Middle frontal gyrus (tissue), 1 donor: ENCODE measurements at regions not wholly inside any gene's neighbourhood (a gene's known extent, or its start where the extent isn't known, plus 50 kb on each side); places are given as distances from the start of the nearest gene placed in this dataset.

Experiments
- DNase-seq: peaks from one replicate; pipeline ENCODE4 v3.0.0-alpha.2; 2015; ENCODE audit warnings: low spot score; ENCODE audit errors: extremely low spot score

DNA sequence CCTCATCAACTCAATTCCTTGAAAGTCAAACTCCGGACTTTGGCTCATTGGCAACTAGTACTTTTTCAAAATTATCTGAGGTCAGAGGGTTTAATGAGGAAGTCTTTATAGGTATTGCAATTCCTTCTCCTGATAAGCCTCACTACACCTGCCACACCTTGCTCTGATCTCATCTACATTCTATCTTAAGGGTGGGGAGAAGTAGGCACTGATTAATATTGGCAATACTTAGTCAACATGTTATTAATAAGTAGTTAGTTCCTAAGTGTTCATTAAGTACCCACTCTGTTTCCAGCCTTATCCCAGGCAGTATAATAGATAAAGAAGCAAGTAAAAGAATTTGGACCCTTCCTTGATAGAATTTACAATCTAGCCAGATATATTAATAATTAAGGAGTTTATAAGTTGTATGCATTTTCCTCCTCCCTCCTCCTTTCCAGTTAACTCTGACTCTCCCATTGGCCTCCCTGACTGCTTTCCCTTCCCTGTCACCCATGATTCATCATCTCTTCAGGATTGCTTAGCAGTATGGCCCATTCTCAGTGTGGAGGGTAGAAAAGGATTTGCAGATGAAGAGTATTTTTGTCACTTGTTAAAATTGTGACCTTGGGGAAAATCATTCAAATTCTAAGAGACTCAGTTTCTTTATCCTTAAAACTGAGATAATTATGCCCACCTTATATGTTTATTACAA is 231.0 kb upstream of the ATP2B1 start:
- no peak for DNase-seq

DNA sequence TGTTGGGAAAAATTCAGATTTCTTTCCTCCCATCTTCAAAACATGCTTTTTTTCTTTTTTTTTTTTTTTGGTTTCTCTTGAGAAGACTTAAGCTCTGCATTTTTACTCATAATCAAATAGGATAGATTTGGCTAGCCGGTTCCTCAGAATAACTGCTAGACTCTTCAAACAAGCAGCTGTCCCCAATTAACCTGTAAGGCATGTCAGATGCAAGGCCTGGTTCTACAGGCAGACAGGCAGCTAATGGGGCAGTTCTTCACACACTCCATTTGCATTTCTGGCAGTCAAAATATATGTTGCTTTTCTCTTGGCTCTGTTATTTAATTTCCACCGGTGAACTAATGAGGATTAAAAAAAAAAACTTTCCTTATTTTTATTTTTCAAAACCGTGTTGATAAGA is 228.0 kb upstream of the ATP2B1 start:
- no peak for DNase-seq

DNA sequence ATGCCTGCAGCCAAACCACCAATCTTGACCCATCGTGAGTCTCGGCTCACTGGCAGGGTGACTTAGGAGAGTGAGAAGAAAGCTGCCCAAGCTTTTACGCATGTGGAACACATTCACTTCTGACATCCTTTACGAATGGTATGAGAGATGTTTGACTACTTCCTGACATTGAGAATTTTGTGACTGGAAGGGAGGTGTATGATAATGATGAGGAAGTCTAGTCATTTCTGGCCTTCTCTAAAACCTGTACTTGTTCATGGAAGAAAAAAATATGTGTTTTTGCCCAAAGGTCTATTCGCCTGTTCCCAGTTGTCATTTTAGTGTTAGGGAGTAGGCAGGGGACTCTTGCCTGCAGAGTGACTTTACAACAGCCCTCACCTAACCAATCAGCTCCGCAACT is 227.2 kb upstream of the ATP2B1 start:
- no peak for DNase-seq

DNA sequence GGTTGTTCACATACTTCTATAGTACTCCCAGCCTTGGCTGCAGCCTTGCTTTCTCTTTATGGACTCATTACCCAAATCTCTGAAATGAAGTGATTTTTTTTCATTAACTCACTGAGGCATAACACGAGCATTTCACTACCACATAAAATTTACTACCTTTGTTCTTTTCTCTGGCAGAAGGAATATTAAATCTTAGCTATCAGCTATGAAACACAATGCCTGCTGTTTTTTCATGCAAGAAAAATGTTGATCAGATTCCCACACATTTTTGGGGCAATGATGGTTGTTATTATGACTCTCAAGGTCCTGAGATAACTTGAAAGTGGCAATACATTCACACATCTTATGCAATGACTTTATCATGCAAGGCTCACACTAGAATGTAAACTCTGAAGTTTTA is 225.3 kb upstream of the ATP2B1 start:
- no peak for DNase-seq

DNA sequence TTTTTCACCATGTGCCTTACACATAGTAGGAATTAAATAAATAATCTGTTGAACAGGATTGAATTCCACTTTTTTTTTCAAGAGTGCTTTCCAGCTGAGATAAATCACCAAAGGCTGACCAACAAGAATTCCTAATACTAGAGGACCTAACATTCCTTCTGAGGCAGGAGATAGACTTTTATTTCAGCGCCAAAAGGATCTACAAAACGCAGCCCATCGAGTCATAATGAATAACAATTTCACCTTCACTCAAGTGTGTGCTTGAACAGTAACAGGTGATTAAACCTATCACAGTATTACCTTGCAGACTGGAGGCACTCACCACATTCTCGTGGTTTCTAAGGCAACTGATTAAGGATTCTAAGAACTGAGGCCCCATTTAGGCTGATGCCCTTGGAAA is 224.3 kb upstream of the ATP2B1 start:
- DNase-seq: no peak

DNA sequence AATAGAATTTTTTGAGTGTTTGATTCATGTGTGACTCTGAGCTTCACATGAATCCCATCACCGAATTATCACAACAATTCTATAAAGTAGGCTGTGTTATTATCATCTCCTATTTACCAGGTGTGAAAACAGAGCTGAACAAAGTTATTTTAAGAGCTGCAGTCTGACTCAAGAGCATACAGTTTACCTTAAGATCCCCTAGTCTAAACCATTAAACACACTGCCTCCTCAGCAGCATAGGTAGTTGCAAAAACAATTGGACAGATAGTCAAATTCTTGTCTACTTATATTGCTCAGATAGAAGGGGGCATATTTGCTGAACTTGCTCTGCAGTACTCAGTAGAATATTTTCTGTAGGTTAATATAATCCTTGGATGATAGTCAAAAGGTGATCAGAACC is 219.8 kb upstream of the ATP2B1 start:
- DNase-seq: no peak

DNA sequence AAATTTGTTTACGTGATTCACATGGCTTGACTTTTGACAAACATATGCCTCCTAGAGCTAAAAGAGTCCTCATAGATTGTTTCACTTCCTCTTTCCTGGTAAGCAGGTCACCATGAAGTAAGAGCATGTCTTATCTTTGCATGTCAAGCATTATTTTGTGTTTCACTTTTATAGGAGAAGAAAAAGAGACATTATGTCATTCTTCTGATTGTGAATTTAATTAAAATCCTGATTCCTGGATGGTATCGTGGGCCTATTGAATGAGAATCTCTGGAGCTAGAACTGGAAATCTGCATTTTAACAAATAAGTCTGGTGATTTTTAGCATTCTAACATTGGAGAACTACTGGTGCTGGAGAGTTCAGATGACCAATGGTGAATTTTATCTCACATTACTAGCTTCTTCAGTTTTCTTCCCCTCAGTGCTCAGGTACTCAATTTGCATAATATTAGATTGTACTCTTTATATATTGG is 218.6 kb upstream of the ATP2B1 start:
- DNase-seq: no peak

DNA sequence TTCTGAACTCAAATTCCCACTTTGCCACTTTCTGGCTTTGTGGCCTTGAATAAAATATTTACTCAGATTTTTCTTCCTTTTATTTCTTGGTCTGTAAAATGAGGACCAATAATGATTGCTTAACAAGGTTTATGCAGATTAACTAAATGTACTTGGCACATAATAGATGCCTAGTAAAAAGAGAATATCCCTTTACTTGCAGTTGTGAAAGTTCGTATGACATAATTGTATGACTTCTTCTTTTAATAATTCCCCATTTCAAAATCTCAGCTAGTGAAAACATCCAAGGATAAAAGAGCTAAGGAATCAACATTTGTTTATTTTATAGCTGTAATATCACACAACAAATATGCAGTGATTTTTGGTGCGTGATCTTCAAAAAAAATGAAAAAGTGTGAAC is 215.6 kb upstream of the ATP2B1 start:
- no peak for DNase-seq

DNA sequence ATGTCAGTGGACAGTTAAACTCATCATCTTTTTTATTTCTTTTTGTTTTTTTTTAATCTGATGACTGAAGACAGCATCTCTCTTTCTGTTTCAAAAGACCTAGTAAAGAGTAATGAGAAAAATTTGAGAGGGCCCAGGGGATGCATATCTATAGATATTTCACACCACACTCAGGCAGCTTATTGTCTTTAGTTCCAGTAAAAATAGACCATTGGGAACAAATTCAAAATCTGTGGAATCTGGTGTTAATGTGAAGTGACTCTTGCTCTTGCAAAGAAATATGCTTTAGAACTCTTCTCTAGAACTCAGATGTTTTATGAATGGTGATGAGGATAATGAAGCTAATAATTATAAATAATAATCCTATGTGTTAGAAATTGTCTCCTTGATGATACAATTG is 214.5 kb upstream of the ATP2B1 start:
- DNase-seq: no peak

DNA sequence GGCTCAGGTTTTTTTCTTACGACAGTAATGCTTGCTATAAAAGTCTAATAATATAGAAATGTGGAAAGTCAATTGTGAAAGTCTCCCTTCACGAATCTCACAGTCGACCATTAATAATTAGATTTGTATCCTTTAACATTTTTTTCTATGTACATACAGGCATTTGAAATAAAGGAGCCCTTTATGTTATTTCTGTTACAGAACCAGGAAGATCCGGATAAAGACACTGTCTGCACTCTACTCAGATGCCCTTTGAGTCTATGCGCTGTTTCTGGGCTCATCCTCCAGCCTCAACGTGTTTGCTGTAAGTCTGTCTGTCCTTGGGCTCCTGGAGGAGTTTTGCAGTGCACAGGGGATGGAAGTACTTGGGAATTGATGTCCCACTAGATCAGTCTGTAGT is 212.2 kb upstream of the ATP2B1 start:
- DNase-seq: no peak

DNA sequence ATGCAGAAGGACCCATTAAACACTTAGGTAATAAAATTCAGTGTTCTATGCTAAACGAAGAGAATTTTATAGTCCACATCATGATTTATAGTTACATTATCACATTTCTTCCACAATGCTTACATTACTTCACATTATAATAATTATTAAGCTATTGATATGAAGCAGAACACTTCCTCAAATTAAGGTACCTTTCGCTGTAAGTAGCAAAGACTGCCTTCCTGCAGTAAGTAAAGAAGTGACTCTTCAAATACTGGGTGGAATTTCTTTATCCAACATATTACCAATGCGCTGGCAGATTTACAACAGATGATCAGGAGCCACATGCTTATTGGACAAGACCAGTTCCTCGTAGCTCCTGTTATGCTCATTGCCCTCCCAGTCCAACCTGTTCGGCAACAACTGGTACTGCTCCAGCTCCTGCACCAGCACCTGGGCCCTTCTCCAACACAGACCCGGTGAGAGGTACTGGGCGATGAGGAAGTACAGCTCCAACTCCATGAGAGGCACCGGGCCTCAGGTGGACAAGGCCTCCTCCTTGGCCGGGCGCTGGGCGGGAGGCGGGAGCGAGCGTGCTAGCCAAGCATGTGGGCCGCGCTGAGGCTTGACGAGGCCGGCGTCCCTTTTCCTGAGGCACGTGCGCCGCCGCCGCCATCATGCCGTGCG is 210.7 kb upstream of the ATP2B1 start:
- DNase-seq: no peak

DNA sequence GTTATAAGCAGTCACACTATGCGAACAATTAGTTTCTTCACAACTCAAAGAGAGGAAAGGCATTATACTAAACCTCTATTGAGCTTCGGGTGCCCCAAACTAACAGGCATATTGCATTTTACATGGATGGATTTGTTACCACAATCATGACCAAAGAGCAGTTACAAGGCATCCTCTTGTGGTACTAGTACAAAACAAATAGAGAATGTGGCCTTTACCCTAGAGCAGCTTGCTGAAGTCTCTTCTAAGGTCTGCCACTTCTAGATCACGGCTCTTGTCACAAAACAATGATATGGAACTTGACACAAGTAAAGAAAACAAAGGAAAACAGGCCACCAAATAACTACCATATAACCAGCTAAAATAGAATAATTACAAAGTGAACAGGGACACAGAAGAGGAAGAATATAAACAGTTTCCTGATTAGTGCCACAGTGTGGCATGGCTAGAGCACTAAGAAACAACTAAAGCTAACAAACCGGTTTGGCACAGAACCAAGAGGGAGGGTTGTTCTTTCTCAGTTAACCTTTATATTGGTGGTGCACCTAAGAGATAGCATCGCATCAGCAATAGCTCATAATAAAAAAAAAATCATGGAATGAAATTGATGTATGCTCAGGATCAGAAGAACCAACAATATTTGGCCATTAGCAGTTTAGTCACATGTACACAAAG is 209.7 kb upstream of the ATP2B1 start:
- DNase-seq: no peak

DNA sequence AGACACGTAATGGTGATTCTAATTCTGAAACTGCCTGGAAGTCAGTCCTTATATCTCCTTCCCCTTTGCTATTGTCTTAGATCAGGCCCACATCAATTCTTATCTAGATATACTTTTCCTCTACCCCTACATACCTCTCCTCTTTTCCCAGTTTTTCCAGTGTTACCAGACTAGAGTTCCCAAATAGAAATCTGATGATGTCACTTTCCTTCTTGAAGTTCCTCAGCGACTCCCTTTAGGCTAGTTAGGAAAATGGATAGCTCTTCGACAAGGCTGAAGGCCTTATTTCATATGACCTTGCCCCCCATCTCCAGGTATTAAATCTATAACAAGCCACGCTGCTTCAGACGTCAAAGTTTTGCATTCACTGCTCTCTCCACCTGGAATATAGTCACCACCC is 201.1 kb upstream of the ATP2B1 start:
- DNase-seq: no peak

DNA sequence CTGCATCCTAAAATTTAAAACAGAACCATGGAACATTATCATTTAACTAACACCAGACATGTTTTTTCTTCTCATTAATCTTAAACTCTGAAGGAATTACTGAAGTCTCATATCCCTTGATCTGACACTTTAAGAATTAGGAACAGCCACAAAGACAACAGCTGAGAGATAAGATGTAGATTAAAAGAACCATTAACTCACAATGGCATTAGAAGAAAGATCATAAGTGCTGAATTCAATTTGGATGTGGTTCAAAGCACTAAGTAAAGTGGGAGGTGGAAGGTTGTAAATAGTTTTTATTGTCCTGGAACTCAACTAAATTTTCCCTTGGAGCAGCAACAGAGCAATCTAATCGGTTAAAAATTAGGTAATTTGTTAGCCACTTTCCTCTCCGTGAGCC is 199.0 kb upstream of the ATP2B1 start:
- DNase-seq: no peak

DNA sequence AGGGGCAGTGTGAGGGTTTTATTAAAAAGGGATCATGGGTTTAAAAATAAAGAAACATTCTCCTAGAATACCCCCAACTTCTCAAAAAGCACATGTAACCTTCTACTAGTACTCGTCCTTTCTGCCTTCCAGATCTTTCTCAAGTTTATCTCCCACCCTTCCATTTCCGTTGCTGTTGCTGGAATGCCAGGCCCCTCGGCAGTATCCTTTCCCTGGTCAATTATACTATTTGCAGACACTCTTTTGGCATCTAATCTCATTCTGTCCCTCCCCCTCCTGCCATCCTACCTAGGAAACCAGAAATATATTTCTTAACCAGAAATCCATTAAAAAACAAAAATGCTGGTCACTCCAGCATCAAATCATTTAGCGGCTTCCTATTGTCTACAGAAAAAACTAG is 198.2 kb upstream of the ATP2B1 start:
- no peak for DNase-seq

DNA sequence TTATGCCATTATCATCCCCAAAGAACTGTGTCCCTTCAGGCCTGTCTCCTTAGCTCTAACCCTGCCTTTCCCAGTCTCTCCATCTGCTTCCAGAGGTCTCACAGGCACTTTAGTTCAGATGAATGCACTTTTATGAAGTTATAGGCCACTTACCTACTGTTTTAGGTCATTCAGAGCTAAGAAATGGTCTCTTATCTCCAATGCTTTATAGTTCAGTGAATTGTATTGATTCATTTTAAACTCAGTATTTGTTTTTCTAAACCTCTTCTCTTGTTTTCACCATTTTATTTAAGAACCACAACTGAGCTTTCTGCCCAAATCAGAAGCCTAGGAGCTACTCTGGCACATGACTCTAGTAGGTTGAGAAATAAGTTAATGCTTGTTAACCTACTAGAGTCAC is 197.5 kb upstream of the ATP2B1 start:
- DNase-seq: no peak

DNA sequence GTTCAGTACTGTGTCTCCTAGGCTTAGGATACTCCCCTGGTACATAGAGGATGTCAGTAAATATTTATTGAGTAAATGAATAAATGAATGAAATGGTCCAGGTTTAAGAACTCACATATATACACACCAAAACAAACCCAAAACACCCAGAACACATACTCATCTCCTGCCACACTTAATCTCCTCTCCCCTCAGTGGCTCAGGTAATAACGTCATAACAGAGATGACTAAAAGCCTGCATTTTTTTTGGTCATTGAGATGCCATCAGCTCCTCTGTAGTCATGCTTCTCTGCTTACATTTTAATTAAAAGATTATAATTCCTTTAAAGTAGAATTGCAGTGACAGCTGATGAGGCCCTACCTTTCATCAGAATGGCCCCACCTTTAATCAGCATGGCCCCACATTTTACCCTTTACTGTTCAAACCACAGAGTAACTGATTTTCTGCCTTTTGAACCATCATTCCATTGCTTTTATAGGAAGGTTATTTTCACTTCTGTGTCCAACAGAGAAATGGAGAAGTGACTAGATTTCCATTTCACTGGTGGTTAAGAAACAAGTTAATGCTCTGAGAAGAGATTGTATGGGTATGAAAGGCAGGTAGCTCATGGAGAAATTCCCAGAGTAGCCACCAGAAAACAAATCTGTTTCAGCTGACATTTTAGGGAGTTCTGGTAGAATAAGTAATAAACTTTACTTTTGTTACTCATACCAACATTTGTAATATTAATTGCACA is 193.4 kb upstream of the ATP2B1 start:
- no peak for DNase-seq

DNA sequence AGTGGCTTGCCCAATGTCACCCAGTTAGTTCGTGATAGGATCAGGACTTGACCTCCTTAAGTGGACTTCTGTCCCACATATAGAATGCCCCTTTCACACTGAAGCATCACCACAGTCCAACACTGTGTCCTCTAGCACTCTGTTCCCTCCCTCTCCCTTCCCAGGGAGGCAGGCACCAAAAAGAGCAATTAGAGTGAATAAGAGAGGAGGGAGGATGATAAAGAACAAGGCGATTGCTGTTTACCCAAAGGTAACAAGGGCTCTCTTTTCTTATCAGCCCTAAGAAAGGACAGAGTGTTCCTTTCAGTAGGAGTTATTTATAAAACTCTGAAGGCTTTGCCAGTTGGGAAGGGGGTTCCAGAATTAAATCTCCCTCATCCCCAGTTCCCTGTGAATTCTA is 192.7 kb upstream of the ATP2B1 start:
- DNase-seq: no peak

DNA sequence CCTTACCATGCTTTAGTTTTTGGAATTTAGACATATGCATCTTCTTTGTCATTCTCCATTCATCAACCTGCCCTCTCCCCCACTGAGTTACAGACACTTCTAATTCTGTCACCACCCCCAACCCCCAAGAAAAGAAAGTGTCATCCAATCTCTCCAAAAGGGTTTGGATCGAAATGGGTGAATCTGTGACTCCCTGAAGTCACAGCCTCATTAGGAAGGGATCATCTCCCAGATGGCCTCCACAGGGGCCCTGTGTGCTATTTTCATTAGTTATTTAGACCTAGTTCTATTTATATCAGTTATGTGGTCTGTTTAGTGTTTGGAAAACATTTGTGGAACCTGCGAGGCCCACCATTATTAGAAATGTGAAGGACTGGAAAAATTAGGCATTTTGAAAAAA is 191.0 kb upstream of the ATP2B1 start:
- no peak for DNase-seq

DNA sequence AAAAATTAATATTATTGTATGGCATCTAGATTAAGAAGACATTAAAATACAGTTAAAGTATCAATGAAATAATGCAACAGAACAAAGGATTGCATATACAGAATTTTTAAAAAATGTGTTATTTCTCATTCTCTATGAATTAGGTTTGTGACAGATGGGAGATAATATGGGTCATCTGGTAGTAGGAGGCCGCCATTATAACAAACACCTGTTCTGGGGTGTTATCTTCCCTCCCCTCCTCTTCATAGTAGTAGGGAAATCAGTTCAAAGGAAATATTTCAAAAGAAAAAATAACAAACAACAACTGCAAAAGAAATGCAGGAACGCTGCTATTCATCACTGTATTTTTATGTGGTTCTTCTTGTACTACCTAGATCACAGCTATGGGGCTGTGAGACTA is 187.0 kb upstream of the ATP2B1 start:
- no peak for DNase-seq

DNA sequence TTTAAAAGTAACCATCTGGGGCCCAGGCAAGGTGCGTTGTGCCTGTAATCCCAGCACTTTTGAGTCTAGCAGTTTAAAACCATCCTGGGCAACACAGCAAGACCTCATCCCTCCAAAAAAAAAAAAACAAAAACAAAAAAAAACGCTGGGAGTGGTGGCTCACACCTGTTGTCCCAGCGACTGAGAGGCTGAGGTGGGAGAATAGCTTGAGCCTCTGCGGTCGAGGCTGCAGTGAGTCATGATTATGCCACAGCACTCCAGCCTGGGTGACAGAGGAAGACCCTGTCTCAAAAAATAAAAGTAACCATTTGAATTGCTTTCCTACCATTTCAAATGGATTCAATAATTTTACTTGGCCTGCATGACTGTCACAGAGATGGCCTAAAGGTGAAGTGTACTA is 186.5 kb upstream of the ATP2B1 start:
- no peak for DNase-seq
